NT2/D1 (cell line): ENCODE measurements at regions not wholly inside any gene's neighbourhood (a gene's known extent, or its start where the extent isn't known, plus 50 kb on each side); places are given as distances from the start of the nearest gene placed in this dataset.

ENCODE experiments used
- DNase-seq: peaks from one replicate; pipeline ENCODE4 v3.0.0-alpha.2; 2011; ENCODE audit warnings: low read depth, low spot score
- H3K27me3 ChIP-seq: 2 replicates; pipeline ENCODE4 v1.6.0; 2011; ENCODE audit warnings: mild to moderate bottlenecking; ENCODE audit not compliant: insufficient read length, insufficient read depth
- H3K36me3 ChIP-seq: 2 replicates; pipeline ENCODE4 v1.6.1; 2011; ENCODE audit warnings: mild to moderate bottlenecking, low read length, mixed read lengths; ENCODE audit not compliant: insufficient read depth, insufficient read length
- H3K4me1 ChIP-seq: 2 replicates; pipeline ENCODE4 v1.5.1; 2011; ENCODE audit not compliant: insufficient read depth, insufficient read length
- H3K4me3 ChIP-seq: 2 replicates; pipeline ENCODE4 v1.5.1; 2011; ENCODE audit warnings: low read depth; ENCODE audit not compliant: insufficient read length
- H3K9ac ChIP-seq: 2 replicates; pipeline ENCODE4 v1.6.0; 2011; ENCODE audit warnings: low read depth; ENCODE audit not compliant: insufficient read length
- H3K9me3 ChIP-seq: 2 replicates; pipeline ENCODE4 v1.5.1; 2011; ENCODE audit warnings: mild to moderate bottlenecking, low read length; ENCODE audit not compliant: insufficient read depth
- SUZ12 ChIP-seq: IDR thresholded peaks from 2 replicates; pipeline ENCODE4 v1.6.1; 2011; ENCODE audit not compliant: insufficient read length, insufficient read depth; ENCODE audit errors: extremely low read depth
- YY1 ChIP-seq: IDR thresholded peaks from 2 replicates; pipeline ENCODE4 v1.6.1; 2011; ENCODE audit not compliant: insufficient read length, insufficient read depth
- ZNF274 ChIP-seq: IDR thresholded peaks from 2 replicates; pipeline ENCODE4 v1.6.1; 2011; ENCODE audit warnings: mild to moderate bottlenecking, low read depth, low read length

DNA sequence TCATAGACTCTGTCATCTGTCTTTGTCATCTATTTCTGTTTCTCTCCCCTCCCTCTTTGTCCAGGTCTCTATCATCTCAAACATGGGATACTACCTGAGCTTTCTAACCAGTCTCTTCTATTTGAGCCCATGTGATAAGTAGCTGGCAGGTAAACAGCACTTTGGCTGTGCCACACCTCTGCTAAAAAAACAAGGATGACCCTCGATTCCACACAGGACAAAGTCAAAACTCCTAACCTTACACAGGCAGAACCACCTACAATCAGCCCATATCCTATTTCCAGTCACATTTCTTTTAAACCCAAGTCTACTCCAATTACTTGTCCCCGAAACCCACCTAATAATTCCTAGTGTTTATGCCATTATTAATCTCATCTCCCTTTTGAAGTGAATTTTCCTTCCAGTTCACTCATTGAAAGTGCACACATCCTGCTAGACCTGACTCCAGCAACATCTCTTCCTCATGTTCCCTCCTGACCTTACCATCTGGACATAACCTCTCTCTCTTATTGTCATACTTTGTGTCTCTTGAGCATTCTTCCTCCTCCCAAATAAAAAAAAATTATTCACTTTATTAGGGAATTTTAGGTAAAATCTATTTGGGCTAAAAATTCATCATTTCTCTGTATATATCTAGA lies 256.1 kb upstream of the ONECUT1 start:
- no peak for TF ChIP-seq YY1
- TF ChIP-seq SUZ12, result no peak
- TF ChIP-seq ZNF274, result no peak
- Histone ChIP-seq H3K9me3 (peaks cover 3% of the 10 kb centered on the region), H3K27me3 (no peaks in the 10 kb centered on the region), H3K36me3 (no peaks in the 10 kb centered on the region), H3K9ac (no peak overlapping the region), H3K4me3 (no peak overlapping the region), H3K4me1 (no peaks in the 10 kb centered on the region)
- DNase-seq, result no peak

DNA sequence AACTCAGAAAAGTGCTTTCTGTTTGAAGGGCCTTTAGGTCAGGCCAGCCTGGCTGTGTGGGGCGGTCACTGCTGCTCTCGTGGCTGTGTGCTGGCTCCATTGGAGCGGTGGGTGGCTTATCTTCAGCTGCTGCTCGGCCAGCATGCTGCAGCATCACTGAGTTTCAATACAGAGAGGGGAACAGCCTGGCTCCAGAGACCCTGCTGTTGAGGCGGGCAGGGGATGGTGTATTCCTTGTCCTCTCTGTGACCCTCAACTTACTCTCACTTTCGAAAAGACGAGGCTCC lies 248.5 kb upstream of the ONECUT1 start:
- Histone ChIP-seq H3K4me1 (no peaks in the 10 kb centered on the region), H3K27me3 (no peaks in the 10 kb centered on the region), H3K9me3 (no peaks in the 10 kb centered on the region), H3K9ac (no peak overlapping the region), H3K36me3 (no peaks in the 10 kb centered on the region), H3K4me3 (no peak overlapping the region)
- no peak for DNase-seq
- TF ChIP-seq SUZ12, result no peak
- no peak for TF ChIP-seq YY1
- TF ChIP-seq ZNF274, result no peak

DNA sequence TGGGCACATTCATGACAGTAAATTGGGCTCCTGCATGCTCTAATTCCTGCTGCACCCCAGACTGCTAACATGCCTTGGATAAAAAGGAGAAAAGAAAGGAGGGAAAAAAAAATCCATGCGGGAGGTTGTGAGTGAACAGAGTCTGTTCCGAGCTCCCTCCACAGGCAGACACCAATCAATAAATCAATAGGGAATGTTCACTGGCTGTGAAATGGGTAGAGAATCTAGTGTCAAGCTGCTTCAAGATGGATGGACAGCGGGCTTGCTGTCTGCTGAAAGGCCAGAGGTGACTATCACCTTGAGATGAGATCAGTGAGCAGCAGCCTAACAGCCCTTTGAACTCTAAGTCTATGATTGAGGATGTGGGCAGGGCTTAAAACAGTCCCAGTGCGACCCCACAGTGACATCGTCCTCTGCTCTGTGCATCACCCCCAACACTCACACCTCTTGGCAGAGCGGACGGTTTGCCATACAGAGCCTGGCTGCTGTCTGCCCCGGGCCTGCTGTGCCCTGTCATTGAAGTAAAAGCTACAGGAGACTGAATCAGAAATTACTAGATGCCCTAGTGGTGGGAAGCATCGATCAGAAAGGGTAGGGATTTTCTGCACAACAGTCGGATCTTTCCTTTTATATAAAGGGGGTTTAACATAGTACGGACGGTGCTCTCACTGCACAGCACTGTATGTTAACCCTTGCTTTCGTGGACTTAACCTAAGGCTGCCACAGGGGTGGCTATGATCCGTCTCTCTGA lies 247.9 kb upstream of the ONECUT1 start:
- Histone ChIP-seq H3K9me3 (no peaks in the 10 kb centered on the region), H3K36me3 (no peaks in the 10 kb centered on the region), H3K9ac (no peak overlapping the region), H3K4me3 (no peak overlapping the region), H3K4me1 (no peaks in the 10 kb centered on the region), H3K27me3 (no peaks in the 10 kb centered on the region)
- DNase-seq, result no peak
- no peak for TF ChIP-seq ZNF274
- TF ChIP-seq SUZ12, result no peak
- TF ChIP-seq YY1, result no peak

DNA sequence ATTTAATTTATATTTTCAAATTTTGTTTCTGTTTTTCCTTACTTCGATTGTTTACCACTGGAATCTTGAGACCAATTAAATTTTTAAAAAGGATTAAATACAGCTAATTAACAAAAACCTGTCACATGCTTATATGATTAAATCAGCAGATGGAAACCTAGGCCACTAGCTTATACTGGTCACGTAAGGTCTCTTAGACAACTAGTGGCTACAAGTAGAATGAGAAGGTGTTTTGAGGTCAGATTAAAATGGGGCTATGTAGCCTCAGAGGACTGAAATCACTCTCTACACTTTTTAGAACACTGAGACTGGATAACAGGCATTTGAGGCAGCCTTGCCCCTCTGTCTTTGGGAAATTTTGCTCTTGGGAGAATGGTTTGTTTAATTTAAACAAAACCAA lies 246.5 kb upstream of the ONECUT1 start:
- Histone ChIP-seq H3K4me1 (no peaks in the 10 kb centered on the region), H3K27me3 (no peaks in the 10 kb centered on the region), H3K9me3 (no peaks in the 10 kb centered on the region), H3K36me3 (no peaks in the 10 kb centered on the region), H3K4me3 (no peak overlapping the region), H3K9ac (no peak overlapping the region)
- DNase-seq, result no peak
- TF ChIP-seq YY1 (no peak), SUZ12 (no peak), ZNF274 (no peak)

DNA sequence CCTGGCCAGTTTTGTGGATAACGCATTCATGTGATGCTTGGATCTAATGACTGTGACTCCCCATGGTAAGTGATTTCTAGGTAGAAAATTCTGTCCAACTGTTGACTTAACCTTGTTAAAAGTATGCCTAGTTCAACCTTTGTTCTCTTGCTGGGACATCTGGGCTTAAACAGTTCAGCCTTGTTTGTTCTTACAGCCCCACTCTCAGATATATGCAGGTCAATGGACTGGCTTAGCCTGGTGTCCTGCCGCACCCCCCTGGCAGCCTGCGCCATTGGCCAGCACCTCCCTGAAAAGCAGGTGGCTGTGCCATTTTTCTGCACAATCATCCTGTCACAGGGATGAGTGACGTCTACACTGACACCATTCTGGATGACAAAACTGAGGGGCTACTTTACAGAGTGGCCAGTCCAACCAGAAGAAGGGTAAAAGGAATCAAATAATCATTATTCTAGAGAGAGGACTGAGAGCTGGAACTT lies 244.7 kb upstream of the ONECUT1 start:
- TF ChIP-seq SUZ12, result no peak
- TF ChIP-seq ZNF274, result no peak
- no peak for TF ChIP-seq YY1
- H3K9me3 ChIP-seq, result no peaks in the 10 kb centered on the region
- H3K27me3 ChIP-seq, result no peaks in the 10 kb centered on the region
- H3K4me1 ChIP-seq, result no peaks in the 10 kb centered on the region
- DNase-seq, result no peak
- no peak overlapping the region for H3K9ac ChIP-seq
- H3K4me3 ChIP-seq, result no peak overlapping the region
- H3K36me3 ChIP-seq, result no peaks in the 10 kb centered on the region

DNA sequence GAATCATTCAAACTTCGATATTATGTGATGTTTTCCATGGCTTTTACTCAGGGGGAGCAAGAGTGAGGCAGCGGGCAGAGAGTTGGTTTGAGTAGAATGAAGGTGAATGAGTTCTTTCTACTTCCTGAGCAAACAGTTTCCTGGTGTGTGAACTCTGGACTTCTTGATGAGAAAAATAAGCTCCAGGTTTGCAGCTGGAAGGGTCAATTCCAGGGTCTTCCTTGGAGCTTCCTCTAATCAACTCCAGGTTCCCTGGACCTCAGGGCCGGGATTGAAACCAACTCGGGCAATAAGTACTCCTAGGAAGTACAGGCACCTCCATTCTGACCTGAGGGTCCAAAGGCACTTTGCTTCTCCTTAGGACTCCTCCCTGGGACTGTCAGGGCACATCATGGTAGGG lies 243.6 kb upstream of the ONECUT1 start:
- Histone ChIP-seq H3K4me1 (no peaks in the 10 kb centered on the region), H3K9me3 (no peaks in the 10 kb centered on the region), H3K27me3 (no peaks in the 10 kb centered on the region), H3K36me3 (no peaks in the 10 kb centered on the region), H3K9ac (no peak overlapping the region), H3K4me3 (no peak overlapping the region)
- TF ChIP-seq SUZ12 (no peak), ZNF274 (no peak), YY1 (no peak)
- DNase-seq, result no peak

DNA sequence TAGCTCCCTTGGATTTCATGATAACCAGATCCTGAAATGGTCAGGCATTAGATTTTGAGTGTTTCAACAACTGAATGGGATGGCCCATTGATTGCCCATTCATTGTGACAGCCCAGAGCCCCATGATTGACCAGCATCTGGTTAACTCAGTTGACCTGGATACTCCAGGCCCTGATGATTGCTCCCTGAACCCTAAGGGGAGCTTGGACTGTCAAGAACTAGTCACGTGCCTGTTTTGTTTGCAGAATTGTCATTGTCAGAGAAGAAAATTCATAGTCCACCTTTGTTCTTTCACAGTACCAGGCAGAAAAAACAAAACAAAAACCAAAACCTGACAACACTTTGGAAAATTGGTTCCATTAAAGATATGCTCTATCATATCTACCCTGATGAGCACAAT lies 241.3 kb upstream of the ONECUT1 start:
- Histone ChIP-seq H3K36me3 (no peaks in the 10 kb centered on the region), H3K27me3 (no peaks in the 10 kb centered on the region), H3K4me3 (no peak overlapping the region), H3K9me3 (no peaks in the 10 kb centered on the region), H3K9ac (no peak overlapping the region), H3K4me1 (no peaks in the 10 kb centered on the region)
- no peak for DNase-seq
- TF ChIP-seq SUZ12 (no peak), YY1 (no peak), ZNF274 (no peak)

DNA sequence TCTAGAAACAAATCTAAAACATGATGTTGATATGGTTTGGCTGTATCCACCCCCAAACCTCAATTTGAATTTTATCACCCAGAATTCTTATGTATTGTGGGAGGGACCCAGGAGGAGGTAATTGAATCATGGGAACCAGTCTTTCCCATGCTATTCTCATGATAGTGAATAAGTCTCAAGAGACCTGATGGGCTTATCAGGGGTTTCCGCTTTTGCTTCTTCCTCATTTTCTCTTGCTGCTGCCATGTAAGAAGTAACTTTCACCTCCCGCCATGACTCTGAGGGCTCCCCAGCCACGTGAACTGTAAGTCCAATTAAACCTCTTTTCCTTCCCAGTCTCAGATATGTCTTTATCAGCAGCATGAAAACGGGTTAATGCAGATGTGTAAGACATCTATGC lies 232.7 kb upstream of the ONECUT1 start:
- H3K4me3 ChIP-seq, result no peak overlapping the region
- TF ChIP-seq SUZ12 (no peak), YY1 (no peak), ZNF274 (no peak)
- no peaks in the 10 kb centered on the region for H3K27me3 ChIP-seq
- no peaks in the 10 kb centered on the region for H3K9me3 ChIP-seq
- H3K9ac ChIP-seq, result no peak overlapping the region
- no peaks in the 10 kb centered on the region for H3K4me1 ChIP-seq
- no peak for DNase-seq
- no peaks in the 10 kb centered on the region for H3K36me3 ChIP-seq
